Endothelial cell of umbilical vein (primary cell): ENCODE measurements at regions not wholly inside any gene's neighbourhood (a gene's known extent, or its start where the extent isn't known, plus 50 kb on each side); places are given as distances from the start of the nearest gene placed in this dataset.

Source experiments
- BruUV-seq: library from RNA; stranded (reverse); fragments of 400-500 nt; replicated peaks from 2 replicates; lab custom pipeline; 2021; lab: Mats Ljungman, UMichigan
- CTCF ChIA-PET: fragments of 300-600, 350-600 bp; sonication (Branson Sonifier 250); formaldehyde crosslinking; loops from one replicate; lab custom pipeline; 2021; ENCODE audit warnings: antibody characterized with exemption, inconsistent platforms; lab: Charles Lee
- POLR2A ChIA-PET: fragments of 300-600, 350-600 bp; sonication (Branson Sonifier 250); formaldehyde crosslinking; loops from one replicate; lab custom pipeline; 2021; ENCODE audit warnings: antibody characterized with exemption, inconsistent platforms; lab: Charles Lee
- DNase-seq: peaks from one replicate; pipeline ENCODE4 v3.0.0-alpha.2; 2011; ENCODE audit warnings: low read depth, low spot score
- FAIRE-seq: peaks from 2 replicates; lab custom pipeline; 2011; peaks lifted over from hg19 to GRCh38; lab: Jason Lieb, UNC
- H2AFZ ChIP-seq: 2 replicates; pipeline ENCODE4 v1.6.0; 2012; ENCODE audit warnings: low read depth, low read length, control low read depth, inconsistent platforms
- H3K27ac ChIP-seq: 2 replicates; pipeline ENCODE4 v1.5.1; 2011; ENCODE audit warnings: low read depth, mild to moderate bottlenecking, control low read depth, low read length, moderate library complexity; ENCODE audit not compliant: insufficient read depth
- H3K27me3 ChIP-seq, 2 experiments: 2 replicates each; pipeline versions ENCODE4 v1.6.0 to v1.6.1; 2011; ENCODE audit warnings: low read length in 2 of 2, mixed read lengths in 1 of 2; ENCODE audit not compliant: control insufficient read depth in 2 of 2, insufficient read depth in 2 of 2
- H3K36me3 ChIP-seq, 2 experiments: 2 replicates in 1 of 2; 3 replicates in 1 of 2; pipeline ENCODE4 v1.5.1; 2011; ENCODE audit warnings: low read length in 2 of 2, mild to moderate bottlenecking in 1 of 2, moderate library complexity in 1 of 2; ENCODE audit not compliant: control insufficient read depth in 2 of 2, insufficient read depth in 2 of 2; ENCODE audit errors: extremely low read depth in 1 of 2
- H3K4me1 ChIP-seq: 3 replicates; pipeline ENCODE4 v1.5.1; 2011; ENCODE audit warnings: mild to moderate bottlenecking, low read length; ENCODE audit not compliant: control insufficient read depth, insufficient read depth; ENCODE audit errors: extremely low read depth
- H3K4me2 ChIP-seq: 2 replicates; pipeline ENCODE4 v1.6.1; 2011; ENCODE audit warnings: low read length, control low read depth, mixed read lengths; ENCODE audit not compliant: insufficient read depth
- H3K4me3 ChIP-seq, 3 experiments: fragments of 200-600 bp in 1 of 3; sonication (generic), shearing (Covaris generic) in 1 of 3; replicated peaks in 1 of 3; 2 replicates each; pipeline ENCODE4 v1.5.1; 2011 to 2016; ENCODE audit warnings: control low read depth in 3 of 3, low read length in 3 of 3, mild to moderate bottlenecking in 2 of 3, inconsistent platforms in 1 of 3, low read depth in 1 of 3, moderate library complexity in 1 of 3; ENCODE audit not compliant: insufficient read depth in 1 of 3
- H3K79me2 ChIP-seq: 2 replicates; pipeline ENCODE4 v1.6.0; 2012; ENCODE audit warnings: low read length, inconsistent platforms; ENCODE audit not compliant: control insufficient read depth, insufficient read depth
- H3K9ac ChIP-seq: replicated peaks from 2 replicates; pipeline ENCODE3; 2011; ENCODE audit warnings: low read length, control low read depth; ENCODE audit not compliant: insufficient read depth; ENCODE audit errors: extremely low read depth
- H3K9me1 ChIP-seq: replicated peaks from 3 replicates; pipeline ENCODE4 v1.6.0; 2011; ENCODE audit warnings: mild to moderate bottlenecking, low read length; ENCODE audit not compliant: control insufficient read depth, insufficient read depth; ENCODE audit errors: extremely low read depth
- H3K9me3 ChIP-seq: replicated peaks from 2 replicates; pipeline ENCODE4 v1.5.1; 2012; ENCODE audit warnings: low read length, inconsistent platforms; ENCODE audit not compliant: control insufficient read depth, insufficient read depth
- H4K20me1 ChIP-seq: replicated peaks from 2 replicates; pipeline ENCODE3; 2011; ENCODE audit warnings: mild to moderate bottlenecking, low read length; ENCODE audit not compliant: control insufficient read depth, insufficient read depth; ENCODE audit errors: extremely low read depth
- EZH2 ChIP-seq: IDR thresholded peaks from 2 replicates; pipeline ENCODE4 v1.6.1; 2012; ENCODE audit warnings: borderline replicate concordance, low read depth, mild to moderate bottlenecking, moderate library complexity, low read length, inconsistent platforms; ENCODE audit not compliant: severe bottlenecking
- FOS ChIP-seq: IDR thresholded peaks from 2 replicates; pipeline ENCODE4 v1.6.1; 2011; ENCODE audit warnings: mild to moderate bottlenecking, low read length, moderate library complexity, borderline replicate concordance; ENCODE audit not compliant: insufficient read depth
- GATA2 ChIP-seq: IDR thresholded peaks from 2 replicates; pipeline ENCODE4 v1.7.0; 2011; ENCODE audit warnings: low read depth, mild to moderate bottlenecking, moderate library complexity, mixed read lengths, low read length; ENCODE audit not compliant: insufficient read length, insufficient read depth
- JUN ChIP-seq: IDR thresholded peaks from 2 replicates; pipeline ENCODE4 v1.6.1; 2011; ENCODE audit warnings: borderline replicate concordance, low read depth; ENCODE audit not compliant: insufficient read length, insufficient read depth
- MYC ChIP-seq: IDR thresholded peaks from one replicate; pipeline ENCODE4 v1.6.1; 2011; ENCODE audit warnings: mild to moderate bottlenecking, low read depth, low read length
- POLR2A ChIP-seq: IDR thresholded peaks from 2 replicates; pipeline ENCODE4 v1.6.1; 2012; ENCODE audit warnings: low read depth, mild to moderate bottlenecking, control low read depth, low read length
- POLR2AphosphoS5 ChIP-seq: IDR thresholded peaks from 2 replicates; pipeline ENCODE4 v1.6.1; 2012; ENCODE audit warnings: low read depth, mild to moderate bottlenecking, control low read depth, low read length, moderate library complexity; ENCODE audit not compliant: insufficient read depth
- dilution Hi-C: fragments of 300-500 bp; cut with MboI; formaldehyde crosslinking; loops from one replicate; pipeline ENCODE4 v1.15.0; 2019; ENCODE audit warnings: low sequenced_read_pairs; ENCODE audit not compliant: extremely low pct_ligation_motif_present
- intact Hi-C: fragments of 100-400 bp; cut with micrococcal nuclease; formaldehyde crosslinking; loops from one replicate; pipeline ENCODE4 v1.10.0; 2022
- TF ChIP-seq, protein P1 (sequence below), 2 donors: IDR thresholded peaks; 1 replicate in 1 of 2; 2 replicates in 1 of 2; pipeline ENCODE4 v1.5.1; 2011; ENCODE audit warnings: low read length in 2 of 2, mild to moderate bottlenecking in 2 of 2, moderate library complexity in 2 of 2, control low read depth in 1 of 2, inconsistent platforms in 1 of 2, low read depth in 1 of 2; ENCODE audit not compliant: insufficient read depth in 1 of 2; ENCODE audit errors: extremely low read depth in 1 of 2
- TF ChIP-seq, protein P2 (sequence below): IDR thresholded peaks from 2 replicates; pipeline ENCODE4 v1.6.1; 2011; ENCODE audit not compliant: insufficient read depth, insufficient read length

DNA sequence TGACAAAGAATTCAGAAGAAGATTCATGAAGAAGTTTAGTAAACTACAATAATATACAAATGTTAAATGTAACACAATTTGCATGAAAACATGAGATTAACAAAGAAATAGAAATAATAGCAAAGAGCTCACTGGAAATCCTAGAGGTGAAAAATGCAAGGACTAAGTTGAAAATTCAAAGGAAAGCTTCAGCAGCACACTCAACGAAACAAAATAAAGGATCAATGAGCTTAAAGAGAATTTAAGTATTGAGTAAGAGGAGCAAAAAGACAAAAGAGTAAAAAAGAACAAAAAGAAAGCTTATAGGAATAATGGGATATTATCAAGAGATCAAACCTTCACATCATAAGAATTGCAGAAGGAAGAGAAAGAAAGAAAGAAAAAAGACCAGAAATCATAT lies 583.8 kb upstream of the NECTIN3 start:
- Histone ChIP-seq H3K27ac (no peak overlapping the region), H3K27me3 (no peaks in the 10 kb centered on the region), H3K4me2 (no peak overlapping the region), H3K4me3 (no peak overlapping the region), H3K9ac (no peak overlapping the region), H3K36me3 (no peaks in the 10 kb centered on the region), H3K79me2 (no peaks in the 10 kb centered on the region), H3K9me3 (no peaks in the 10 kb centered on the region), H2AFZ (no peak overlapping the region), H4K20me1 (no peaks in the 10 kb centered on the region), H3K4me1 (no peaks in the 10 kb centered on the region), H3K9me1 (no peaks in the 10 kb centered on the region)
- no peak for TF ChIP-seq GATA2
- TF ChIP-seq POLR2A: no peak
- no peak for TF ChIP-seq POLR2AphosphoS5
- TF ChIP-seq, protein P1, sequence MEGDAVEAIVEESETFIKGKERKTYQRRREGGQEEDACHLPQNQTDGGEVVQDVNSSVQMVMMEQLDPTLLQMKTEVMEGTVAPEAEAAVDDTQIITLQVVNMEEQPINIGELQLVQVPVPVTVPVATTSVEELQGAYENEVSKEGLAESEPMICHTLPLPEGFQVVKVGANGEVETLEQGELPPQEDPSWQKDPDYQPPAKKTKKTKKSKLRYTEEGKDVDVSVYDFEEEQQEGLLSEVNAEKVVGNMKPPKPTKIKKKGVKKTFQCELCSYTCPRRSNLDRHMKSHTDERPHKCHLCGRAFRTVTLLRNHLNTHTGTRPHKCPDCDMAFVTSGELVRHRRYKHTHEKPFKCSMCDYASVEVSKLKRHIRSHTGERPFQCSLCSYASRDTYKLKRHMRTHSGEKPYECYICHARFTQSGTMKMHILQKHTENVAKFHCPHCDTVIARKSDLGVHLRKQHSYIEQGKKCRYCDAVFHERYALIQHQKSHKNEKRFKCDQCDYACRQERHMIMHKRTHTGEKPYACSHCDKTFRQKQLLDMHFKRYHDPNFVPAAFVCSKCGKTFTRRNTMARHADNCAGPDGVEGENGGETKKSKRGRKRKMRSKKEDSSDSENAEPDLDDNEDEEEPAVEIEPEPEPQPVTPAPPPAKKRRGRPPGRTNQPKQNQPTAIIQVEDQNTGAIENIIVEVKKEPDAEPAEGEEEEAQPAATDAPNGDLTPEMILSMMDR (IDR thresholded peaks at IDR 0.05; ENCODE audit: extremely low read depth in 1 of 2, insufficient read depth in 1 of 2, low read depth in 1 of 2, low read length in 2 of 2): no peak
- TF ChIP-seq JUN: no peak
- TF ChIP-seq, protein P2, sequence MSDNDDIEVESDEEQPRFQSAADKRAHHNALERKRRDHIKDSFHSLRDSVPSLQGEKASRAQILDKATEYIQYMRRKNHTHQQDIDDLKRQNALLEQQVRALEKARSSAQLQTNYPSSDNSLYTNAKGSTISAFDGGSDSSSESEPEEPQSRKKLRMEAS: no peak
- no peak for TF ChIP-seq MYC
- no peak for TF ChIP-seq FOS
- no peak for TF ChIP-seq EZH2
- BruUV-seq: no TSS peak
- dilution Hi-C loops (no loop called here), intact Hi-C loops (no loop called here)
- ChIA-PET POLR2A (no interaction called here), CTCF (interaction anchor here (2.1 kb wide), 1 partner anchor 173 kb away, joined by 4 read pairs; no protein-coding TSS in a partner anchor)
- DNase-seq (no peak), FAIRE-seq (no peak)
